HG02981 (cell line): ENCODE measurements at regions not wholly inside any gene's neighbourhood (a gene's known extent, or its start where the extent isn't known, plus 50 kb on each side); places are given as distances from the start of the nearest gene placed in this dataset.

ENCODE experiments used
- ATAC-seq: cut with Tn5 transposase; IDR thresholded peaks from one replicate; pipeline ENCODE4 v1.9.1; 2021; ENCODE audit warnings: mild to moderate bottlenecking, moderate library complexity; ENCODE audit not compliant: unreplicated experiment

GRCh38 chr9:119043996-119044395 lies 325.2 kb downstream of the BRINP1 start:
- ATAC-seq: no peak

- ATAC-seq: no peak
These were observed 324.4 kb downstream of the BRINP1 start for GRCh38 chr9:119044806-119045205.

GRCh38 chr9:119047513-119048307 lies 321.5 kb downstream of the BRINP1 start:
- no peak for ATAC-seq

- no peak for ATAC-seq
These were observed 319.0 kb downstream of the BRINP1 start for GRCh38 chr9:119050281-119050680.

GRCh38 chr9:119052339-119053030 lies 316.8 kb downstream of the BRINP1 start:
- no peak for ATAC-seq

- ATAC-seq: no peak
These were observed 316.2 kb downstream of the BRINP1 start for GRCh38 chr9:119053070-119053469.

- ATAC-seq: no peak
These were observed 308.4 kb downstream of the BRINP1 start for GRCh38 chr9:119060629-119061385.

- no peak for ATAC-seq
These were observed 297.6 kb downstream of the BRINP1 start for GRCh38 chr9:119071636-119072035.

GRCh38 chr9:119074017-119074416 lies 295.2 kb downstream of the BRINP1 start:
- ATAC-seq: no peak

GRCh38 chr9:119078015-119078414 lies 291.2 kb downstream of the BRINP1 start:
- ATAC-seq: no peak

GRCh38 chr9:119083673-119084072 lies 285.6 kb downstream of the BRINP1 start:
- ATAC-seq: no peak

GRCh38 chr9:119086590-119086989 lies 282.6 kb downstream of the BRINP1 start:
- no peak for ATAC-seq

GRCh38 chr9:119088002-119088547 lies 281.2 kb downstream of the BRINP1 start:
- ATAC-seq: no peak

GRCh38 chr9:119091074-119091473 lies 278.2 kb downstream of the BRINP1 start:
- no peak for ATAC-seq

GRCh38 chr9:119092125-119092524 lies 277.1 kb downstream of the BRINP1 start:
- ATAC-seq: no peak

GRCh38 chr9:119094086-119094485 lies 275.1 kb downstream of the BRINP1 start:
- ATAC-seq: no peak

GRCh38 chr9:119095072-119095471 lies 274.2 kb downstream of the BRINP1 start:
- ATAC-seq: no peak

GRCh38 chr9:119101048-119101447 lies 268.2 kb downstream of the BRINP1 start:
- no peak for ATAC-seq

- ATAC-seq: no peak
These were observed 254.6 kb downstream of the BRINP1 start for GRCh38 chr9:119114681-119115080.
